GM21576 (cell line): ENCODE measurements at regions not wholly inside any gene's neighbourhood (a gene's known extent, or its start where the extent isn't known, plus 50 kb on each side); places are given as distances from the start of the nearest gene placed in this dataset.

Experiments
- ATAC-seq: cut with Tn5 transposase; IDR thresholded peaks from one replicate; pipeline ENCODE4 v1.9.1; 2021; ENCODE audit warnings: mild to moderate bottlenecking, moderate library complexity; ENCODE audit not compliant: unreplicated experiment

DNA sequence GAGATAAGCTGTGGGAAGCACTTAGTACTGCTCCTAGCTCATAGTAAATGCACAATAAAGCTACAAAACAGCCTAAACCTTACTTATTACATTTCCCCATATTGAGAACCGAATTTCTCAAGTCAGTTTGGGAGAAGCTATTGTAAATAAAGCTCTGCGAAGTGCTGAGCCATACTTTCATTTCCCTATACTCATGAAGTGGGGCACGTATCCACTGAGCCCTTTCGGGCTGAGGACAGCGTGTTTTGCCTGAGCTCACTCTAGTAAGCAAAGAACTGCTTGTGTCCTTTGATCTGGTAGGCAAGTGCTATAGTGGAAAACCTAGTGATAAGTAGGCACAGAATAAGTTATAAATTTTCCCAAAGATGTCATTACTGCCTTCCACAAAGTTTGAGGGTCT is 165.0 kb downstream of the RSL24D1 start:
- no peak for ATAC-seq

DNA sequence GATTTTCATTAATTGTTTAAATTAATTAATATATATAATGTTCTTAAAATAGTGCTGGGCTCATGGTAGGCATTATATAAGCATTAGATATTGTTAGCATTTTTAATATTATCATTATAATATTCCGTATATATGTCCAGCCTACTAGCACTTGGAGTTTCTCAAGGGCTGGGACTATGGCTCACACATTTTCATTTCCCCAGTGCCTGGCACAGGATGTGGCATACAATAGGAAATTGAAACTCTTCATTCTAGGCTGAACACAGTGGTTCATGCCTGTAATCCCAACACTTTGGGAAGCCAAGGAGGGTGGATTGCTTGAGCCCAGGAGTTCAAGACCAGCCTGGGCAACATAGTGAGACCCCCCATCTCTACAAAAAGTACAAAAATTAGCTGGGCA is 170.4 kb downstream of the RSL24D1 start:
- ATAC-seq = no peak

DNA sequence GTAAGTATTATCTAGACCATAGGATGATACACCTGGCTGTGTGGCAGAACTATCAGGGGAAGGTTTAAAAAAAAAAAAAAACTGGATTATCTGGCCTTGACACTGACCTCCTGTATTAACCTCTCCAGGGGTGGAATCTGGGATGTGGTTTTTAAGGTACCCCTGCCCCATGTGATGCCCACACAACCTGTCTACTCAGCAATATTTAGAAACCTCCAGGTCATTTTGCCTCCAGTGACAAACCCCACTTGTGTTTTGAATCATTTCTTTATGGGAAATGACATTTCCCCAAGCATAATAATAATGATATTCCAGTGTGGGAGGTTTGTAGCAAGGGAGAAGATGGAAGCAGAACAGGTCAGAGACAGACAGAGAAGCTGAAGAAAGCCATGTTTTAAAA is 179.1 kb downstream of the RSL24D1 start:
- no peak for ATAC-seq

DNA sequence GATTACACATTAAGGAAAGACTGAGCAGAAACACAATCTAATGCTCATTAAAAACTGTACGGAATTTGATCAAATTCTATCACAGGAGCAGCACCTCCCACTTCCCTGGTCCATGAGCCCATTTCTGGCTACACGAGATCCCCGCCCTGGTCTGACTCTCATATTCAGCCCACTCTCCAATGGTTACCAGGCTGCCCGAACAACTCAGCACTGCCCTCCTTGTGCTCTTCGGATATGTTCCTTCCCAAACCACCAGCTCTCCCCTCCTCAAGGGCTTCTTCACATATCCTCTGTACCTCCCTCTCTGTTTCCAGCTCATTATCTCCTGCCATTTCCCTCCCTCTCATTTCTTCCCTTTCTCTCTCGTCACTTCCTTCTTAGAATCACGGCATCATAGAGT is 180.5 kb downstream of the RSL24D1 start:
- no peak for ATAC-seq

DNA sequence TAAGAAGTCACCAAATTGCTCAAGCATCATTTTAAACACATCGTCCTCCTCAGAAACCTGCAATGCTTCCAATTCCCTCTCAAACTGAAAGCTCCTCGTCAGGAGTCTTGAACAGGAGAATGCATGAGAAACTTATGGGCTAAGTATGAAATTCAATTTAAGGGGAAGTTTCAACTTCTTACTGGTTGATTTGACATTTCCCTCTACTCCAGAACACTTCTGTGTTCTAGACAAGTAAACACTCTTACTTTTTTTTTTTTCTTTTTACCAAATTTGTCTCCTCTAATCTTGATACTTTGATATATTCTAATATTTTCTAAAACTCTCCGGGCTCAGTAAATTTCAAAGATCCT is 181.7 kb downstream of the RSL24D1 start:
- ATAC-seq = no peak

DNA sequence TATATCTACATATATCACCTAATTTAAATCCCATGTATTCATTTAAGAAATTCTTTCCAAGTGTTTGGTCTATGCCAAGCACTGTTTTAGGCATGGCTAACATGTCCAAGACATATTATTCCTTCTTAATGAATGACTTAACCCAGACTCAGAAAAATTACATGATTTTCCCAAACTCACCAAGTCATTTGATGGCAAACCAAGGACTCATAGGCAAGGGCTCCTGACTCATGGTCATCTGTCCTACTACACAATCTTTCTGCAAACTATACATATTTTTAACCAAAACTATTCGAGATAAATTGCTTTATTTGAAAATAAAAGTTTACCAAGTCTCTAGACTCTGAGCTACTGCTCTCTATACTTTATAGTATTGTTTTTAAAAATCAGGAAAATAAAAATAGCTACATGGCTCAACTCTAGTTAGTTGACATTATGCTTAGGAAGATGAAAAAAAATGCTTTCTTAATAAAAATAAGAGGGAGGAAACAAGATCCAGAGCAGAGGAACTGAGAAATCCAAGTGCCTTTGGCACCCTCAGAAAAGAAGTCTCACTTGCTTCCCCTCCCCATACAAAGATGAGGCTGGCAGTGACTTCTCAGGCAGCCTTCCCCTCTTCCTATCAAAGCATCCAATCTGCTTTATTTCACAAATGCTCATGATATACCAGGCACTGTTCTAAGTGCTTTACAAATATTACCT is 182.2 kb downstream of the RSL24D1 start:
- ATAC-seq = no peak

DNA sequence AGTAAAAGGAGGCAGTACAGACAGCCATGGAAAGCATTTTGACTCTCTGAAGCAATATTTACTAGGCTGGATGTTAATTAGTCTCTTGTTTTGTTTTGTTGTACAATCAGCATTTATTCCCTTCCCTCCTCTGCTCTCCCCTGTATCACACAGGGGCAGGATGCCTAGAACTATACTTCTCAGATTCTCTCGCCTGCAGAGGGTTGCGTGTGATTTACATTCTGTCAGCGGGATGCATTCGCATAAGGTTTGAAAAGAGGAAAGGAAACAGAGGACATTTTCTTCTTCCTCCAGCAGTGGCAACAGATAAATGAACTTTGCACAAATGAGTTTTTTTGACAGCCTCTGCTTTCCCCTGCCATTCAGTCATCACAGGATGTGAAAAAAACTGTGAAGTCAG is 188.3 kb downstream of the RSL24D1 start:
- no peak for ATAC-seq

DNA sequence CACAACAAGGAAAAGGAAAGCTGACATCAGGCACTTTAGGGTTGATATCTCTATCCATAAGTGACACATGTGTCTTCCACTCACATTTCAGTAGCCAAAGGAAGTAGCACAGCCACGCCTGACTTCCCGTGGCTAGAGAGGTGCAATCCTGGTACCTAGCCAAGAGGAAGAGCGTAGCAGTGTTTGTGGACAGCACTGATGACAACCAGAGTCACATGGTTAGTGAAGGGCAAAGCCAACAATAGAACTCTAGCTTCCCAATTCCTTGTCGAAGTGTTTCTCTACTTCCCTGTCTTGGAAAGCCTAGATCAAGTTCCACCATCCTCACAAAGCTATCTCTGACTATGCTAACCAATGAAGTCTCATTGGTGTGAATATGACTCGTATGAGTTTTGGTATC is 189.2 kb downstream of the RSL24D1 start:
- no peak for ATAC-seq

DNA sequence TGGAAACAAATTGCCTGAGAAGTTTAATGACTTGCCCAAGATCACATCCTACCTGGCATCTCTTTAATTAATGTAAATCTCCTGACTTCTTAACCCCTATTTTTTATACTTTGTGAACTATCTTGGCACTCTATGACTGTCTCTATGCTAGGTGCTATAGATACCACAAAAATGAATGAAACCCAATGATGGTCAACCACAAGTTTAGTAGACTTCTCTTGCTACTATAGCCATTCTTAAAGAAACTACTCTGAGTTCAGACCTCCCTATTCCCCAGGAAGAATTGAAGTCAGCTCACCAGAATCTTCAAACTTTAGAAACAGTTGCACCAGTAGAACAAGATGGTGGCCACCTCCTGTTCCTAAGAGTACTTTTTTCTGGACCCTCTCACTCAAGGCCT is 191.1 kb downstream of the RSL24D1 start:
- ATAC-seq = no peak

DNA sequence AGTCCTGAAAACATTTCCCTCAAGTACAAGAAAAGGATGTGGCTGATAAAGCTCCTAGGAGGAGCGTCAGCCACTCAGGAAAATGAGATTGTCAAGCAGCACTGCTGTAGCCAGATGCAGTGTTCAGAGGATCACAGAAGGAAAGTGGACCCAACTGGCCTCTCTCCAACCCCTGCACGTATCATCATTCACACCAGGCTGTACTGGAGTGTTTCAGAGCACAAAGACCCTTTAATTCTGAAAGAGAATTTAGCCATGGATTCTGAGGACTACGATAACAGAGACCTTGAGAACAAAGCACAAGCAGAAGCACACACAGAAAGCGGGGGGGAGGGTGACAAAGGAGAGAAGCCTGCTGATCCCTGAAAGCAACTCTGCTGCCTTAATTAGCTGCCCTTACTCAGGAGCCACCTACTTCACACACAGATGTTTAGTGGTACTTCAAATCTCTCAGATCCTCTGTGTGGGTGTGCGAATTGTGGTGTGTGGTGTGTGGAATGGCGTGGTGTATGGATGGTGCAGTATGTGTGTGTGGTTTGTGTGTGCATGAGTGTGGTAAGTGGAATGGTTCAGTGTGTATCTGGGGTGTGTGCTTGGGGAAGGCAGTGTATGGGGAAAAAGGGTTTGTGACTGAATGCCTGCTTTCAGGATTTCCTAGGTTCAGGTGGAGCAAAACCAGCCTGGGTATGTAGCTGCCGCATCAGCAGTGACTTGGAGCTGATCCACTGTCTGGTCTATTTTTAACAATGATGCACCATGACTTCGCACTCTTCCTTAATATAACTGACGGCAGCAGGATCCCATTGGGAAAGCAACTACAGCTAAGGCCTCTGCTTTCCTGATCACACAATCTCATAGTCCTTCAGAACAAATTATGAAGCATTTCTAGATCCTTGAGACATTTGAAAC is 192.5 kb downstream of the RSL24D1 start:
- ATAC-seq = no peak

DNA sequence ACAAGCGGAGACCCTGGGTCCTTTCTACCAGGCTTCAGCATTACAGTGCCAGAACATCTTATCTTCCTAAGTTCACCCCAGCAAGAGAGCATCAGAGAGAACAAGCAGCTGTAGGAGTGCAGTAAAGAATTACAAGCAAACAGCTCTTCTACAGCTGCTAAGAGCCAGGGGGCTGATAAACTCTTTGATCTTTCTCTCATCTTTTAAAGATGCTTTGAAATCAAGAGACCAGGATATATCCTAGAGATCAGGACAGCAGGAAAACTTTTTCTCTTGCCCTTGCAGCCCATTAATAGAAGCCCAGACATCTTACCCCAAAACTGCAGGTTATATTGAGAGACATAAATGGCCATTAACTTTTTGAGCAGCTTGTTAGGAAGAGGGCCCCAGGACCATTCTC is 198.1 kb downstream of the RSL24D1 start:
- ATAC-seq = no peak

DNA sequence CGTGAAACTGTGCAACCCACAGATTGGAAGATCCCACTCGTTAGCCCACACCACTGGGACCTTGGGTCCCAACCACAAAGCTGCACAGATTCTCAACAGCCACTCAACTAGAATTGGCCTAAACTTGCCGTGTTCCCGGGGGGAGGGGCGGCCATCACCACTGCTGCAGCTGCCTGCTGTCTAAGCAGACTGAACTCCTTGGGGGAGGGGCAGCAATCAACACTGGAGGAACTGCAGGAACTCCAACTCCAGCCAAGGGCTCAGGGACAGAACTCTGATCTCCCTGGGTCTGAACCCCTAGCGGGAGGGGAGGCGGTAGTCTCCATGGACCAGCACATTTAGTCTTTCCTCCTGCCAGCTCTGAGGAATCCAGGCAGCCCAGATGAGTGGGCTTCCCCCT is 205.9 kb downstream of the RSL24D1 start:
- ATAC-seq = no peak

DNA sequence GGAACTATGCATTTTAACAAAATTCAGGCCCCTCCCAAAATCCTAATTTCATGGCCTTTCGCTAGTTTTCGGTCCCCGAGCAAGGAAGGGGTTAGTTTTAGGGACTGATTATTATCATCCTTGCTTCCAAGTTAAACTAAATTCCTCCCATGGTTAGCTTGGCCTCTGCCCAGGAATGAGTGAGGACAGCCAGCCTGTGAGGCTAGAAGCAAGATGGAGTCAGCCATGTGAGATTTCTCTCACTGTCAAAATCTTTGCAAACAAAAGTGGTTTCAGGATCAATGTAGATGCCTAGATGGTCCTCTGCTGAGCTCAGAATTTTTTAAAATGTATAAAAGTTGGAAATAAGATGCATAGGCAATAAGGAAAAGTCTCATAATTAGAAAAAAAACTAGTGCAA is 208.9 kb downstream of the RSL24D1 start:
- no peak for ATAC-seq

DNA sequence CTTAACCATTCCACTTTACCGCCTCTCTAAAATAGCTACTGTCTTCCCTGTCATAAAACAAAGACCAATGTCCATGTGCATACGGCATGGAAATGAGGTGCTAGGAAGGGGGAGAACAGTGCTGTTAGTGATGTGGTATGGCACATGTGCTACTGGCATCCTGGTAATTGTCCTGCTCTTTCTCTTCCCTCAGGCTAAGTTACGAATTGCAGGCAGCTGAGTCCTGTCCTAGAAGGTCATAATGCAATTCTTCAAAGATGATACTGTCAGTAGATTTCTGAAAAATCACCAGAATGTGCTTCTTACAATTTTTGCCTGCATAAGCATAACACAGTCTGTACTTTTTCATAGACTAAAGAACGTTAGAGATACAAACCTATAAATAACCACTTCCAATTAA is 216.8 kb downstream of the RSL24D1 start:
- no peak for ATAC-seq

DNA sequence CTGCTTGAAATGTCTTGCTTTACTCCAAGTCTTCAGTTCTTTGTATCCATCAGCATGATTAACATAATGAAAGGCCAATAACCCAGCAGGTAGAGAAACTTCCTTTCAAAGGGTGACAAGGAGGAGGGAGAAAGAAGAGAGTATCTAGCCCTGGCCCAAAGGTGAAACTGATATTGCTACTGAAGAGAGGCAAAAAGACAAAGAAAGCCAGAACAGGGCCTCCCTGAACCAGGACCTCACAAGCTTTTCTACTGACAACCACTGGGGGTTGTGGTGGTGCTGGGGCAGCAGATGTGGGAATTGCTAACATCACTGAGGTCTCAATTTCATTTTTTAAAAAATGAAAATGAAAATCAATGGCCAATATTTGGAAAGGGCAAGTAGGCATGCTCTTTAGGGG is 234.1 kb downstream of the RSL24D1 start:
- ATAC-seq = no peak

DNA sequence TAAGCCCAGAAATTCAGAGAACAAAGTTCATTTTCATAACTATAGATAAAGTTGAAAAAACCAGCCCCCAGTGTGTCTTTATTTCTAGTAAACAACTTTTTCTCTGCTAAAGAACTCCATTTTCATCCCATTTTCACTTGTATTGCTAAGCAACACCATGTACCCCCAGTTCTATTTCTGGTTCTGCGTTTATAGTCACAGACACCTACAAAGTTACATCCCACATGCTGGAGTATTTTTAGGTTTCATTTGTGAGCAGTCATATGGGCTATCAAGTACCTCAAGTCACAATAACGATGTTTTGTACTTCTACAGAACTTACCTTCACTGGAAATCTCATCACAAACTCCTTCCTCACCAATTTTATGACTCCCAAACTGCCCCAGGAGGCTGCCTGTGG is 236.5 kb downstream of the RSL24D1 start:
- ATAC-seq = no peak

DNA sequence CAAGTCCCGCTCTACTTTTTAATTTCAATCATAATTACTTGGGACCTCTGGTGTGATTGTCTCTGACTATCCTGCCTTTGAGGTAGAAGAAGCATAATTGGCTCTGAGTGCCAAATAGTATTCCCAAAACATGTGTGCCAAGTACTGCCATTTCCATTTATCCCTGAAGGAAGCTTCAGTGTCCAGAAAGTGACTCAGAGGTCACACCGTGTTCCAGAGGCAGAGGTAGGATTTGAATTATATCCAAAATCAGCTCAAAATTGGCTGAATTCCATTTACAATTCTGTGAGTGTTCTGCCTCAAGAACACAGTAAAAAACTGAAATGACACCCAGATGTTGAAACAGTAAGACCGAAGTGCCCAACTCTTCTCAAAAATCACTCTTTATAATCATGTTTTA is 255.3 kb downstream of the RSL24D1 start:
- no peak for ATAC-seq

DNA sequence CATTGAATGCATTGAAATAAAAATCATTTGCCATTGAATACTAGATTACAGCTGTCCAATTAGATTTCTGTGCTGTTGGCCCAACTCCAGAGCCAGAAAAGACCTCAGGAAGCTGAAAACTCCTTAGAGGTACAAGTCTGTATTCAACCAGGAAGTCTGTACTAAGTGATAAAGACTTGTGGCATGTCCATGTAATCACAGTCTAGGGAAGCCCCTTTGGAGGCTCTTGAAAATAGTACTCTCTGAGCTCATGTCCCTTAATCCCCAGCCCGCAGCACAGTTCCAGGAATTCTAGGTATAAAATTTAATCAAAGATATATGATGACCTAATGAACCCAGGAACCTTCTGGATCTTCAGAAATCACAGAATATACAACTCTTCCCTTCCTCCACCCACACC is 279.4 kb downstream of the RSL24D1 start:
- no peak for ATAC-seq

DNA sequence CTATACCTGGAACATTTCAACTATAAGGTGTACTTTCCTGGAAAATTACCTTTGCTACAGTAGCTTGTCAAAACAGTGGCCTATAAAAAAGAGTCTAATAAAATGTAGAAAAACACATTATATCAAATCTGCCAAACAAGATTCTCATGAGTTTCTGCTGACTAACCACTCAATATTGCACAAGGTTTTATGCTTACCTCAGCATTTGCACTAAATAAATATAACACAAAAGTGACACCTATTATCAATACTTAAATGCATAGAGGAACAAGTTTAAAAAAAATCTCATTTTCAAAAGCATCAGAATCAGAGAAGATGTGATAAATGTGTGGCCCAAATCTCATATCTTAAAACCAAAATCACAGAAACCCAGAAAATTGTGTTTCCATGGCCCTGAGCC is 281.4 kb downstream of the RSL24D1 start:
- no peak for ATAC-seq

DNA sequence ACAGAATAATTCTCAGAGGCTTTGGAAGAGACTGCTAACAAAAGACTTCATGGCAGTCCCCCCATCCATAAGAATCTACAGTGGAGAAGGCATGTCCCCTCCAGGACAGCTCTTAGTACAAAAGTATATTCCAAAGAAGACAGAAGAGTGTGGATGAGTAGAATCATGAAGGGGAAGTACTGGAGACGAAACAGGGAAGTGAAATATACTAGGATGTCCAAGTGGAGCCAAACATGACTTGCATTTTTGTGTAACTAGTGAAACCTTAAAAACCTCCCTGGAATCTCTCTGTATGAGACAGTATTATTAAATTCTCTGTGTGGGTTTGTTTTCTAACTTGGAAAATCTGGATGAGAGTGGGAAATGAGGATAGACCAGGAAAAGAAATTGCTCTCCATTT is 312.4 kb downstream of the RSL24D1 start:
- no peak for ATAC-seq

DNA sequence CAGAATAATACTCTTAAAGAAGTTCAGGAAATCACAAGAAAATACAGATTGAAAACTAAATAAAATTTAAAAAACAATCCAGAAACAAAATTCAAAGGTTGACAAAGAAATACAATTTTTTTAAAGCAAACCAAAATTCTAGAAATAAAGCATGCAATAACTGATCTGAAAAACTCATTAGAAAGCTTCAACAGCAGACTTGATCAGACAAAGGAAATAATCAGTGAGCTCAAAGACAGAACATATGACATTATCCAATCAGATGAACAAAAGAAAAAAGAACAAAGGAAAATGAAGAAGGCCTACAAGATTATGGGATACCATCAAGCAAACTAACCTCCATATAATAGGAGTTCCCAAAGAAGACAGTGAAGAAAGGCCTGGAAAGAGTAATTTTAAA is 336.8 kb downstream of the RSL24D1 start:
- no peak for ATAC-seq

DNA sequence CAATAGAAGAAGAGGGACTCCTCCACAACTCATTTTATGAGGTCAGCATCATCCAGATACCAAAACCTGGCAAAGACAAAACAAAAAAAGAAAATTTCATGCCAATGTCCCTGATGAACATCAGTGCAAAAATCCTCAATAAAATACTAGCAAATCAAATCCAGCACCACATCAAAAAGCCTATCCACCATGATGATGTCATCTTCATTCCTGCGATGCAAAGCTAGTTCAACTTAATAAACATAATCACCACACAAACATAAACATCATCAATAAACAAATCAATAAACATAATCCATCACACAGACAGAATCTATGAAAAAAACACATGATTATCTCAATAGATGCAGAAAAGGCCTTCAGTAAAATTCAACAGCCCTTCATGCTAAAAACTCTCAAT is 342.1 kb downstream of the RSL24D1 start:
- no peak for ATAC-seq

DNA sequence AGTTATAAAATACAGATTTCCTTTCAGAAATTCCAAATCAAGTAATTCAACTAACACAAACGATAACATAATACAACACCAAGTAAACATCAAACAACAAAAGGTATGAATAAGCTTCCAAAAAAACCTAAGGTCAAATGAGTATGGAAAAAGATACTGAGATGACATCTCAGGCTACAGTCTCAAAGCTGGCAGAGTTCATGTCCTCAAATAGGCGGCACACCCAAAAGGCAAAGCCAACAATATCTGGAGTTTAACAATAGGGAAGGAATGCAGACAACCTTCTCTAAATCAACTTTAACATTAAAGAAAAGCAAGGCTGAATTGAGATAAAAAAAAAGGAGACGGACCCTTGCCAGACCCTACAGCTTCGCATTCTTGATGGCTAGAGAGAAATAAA is 346.6 kb downstream of the RSL24D1 start:
- ATAC-seq = no peak
